ENCODE measurements at regions not wholly inside any gene's neighbourhood (a gene's known extent, or its start where the extent isn't known, plus 50 kb on each side); places are given as distances from the start of the nearest gene placed in this dataset.

- no peak for ATAC-seq
- peak; percentile 37 for DNase-seq
- TF ChIP-seq EZH2 (IDR thresholded peaks at IDR 0.05; ENCODE audit: low read length, unreplicated experiment) (no peak), CTCF (conservative IDR thresholded peaks at IDR 0.05; ENCODE audit: low read depth, low read length) (no peak), EZH2phosphoT487 (IDR thresholded peaks at IDR 0.05; ENCODE audit: borderline replicate concordance, low read length) (no peak)
- Histone ChIP-seq H3K79me2 (ENCODE audit: low read length) (no peaks in the 10 kb centered on the region), H3K9ac (ENCODE audit: low read length) (no peak overlapping the region), H3K36me3 (ENCODE audit: low read depth, low read length) (no peaks in the 10 kb centered on the region), H3K4me3 (ENCODE audit: low read length) (no peak overlapping the region), H3K27me3 (ENCODE audit: low read length) (no peaks in the 10 kb centered on the region), H4K20me1 (ENCODE audit: low read length) (no peaks in the 10 kb centered on the region), H2AFZ (ENCODE audit: low read length) (no peak overlapping the region), H3K27ac (ENCODE audit: low read length) (no peak overlapping the region), H3K4me1 (ENCODE audit: insufficient read depth, low read length) (peaks cover 14% of the 10 kb centered on the region), H3K9me2 (replicated peaks; ENCODE audit: low read length) (no peaks in the 10 kb centered on the region), H3F3A (ENCODE audit: low read length, unreplicated experiment) (no peaks in the 10 kb centered on the region), H3K4me2 (ENCODE audit: low read length) (no peak overlapping the region), H3K9me3 (ENCODE audit: low read length) (no peaks in the 10 kb centered on the region)
- no TSS peak for BruUV-seq (replicated peaks)
- CTCF ChIA-PET: no interaction called here
- intact Hi-C loops (cut with micrococcal nuclease): no loop called here
- POLR2A ChIA-PET (ENCODE audit: unreplicated experiment): no interaction called here
Measured at GRCh38 chr1:239722035-239722434, 335.7 kb downstream of the CHRM3 start.

GRCh38 chr1:239723776-239724367, 337.5 kb downstream of the CHRM3 start:
- Histone ChIP-seq H3K27me3 (ENCODE audit: low read length) (no peaks in the 10 kb centered on the region), H3K36me3 (ENCODE audit: low read depth, low read length) (no peaks in the 10 kb centered on the region), H3K4me2 (ENCODE audit: low read length) (no peak overlapping the region), H3K9me3 (ENCODE audit: low read length) (no peaks in the 10 kb centered on the region), H3K4me3 (ENCODE audit: low read length) (no peak overlapping the region), H3K9me2 (replicated peaks; ENCODE audit: low read length) (no peaks in the 10 kb centered on the region), H3K79me2 (ENCODE audit: low read length) (no peaks in the 10 kb centered on the region), H3K27ac (ENCODE audit: low read length) (no peak overlapping the region), H3K4me1 (ENCODE audit: insufficient read depth, low read length) (no peaks in the 10 kb centered on the region), H2AFZ (ENCODE audit: low read length) (no peak overlapping the region), H3K9ac (ENCODE audit: low read length) (no peak overlapping the region), H4K20me1 (ENCODE audit: low read length) (no peaks in the 10 kb centered on the region), H3F3A (ENCODE audit: low read length, unreplicated experiment) (no peaks in the 10 kb centered on the region)
- ChIA-PET CTCF (no interaction called here), POLR2A (ENCODE audit: unreplicated experiment) (no interaction called here)
- intact Hi-C loops (cut with micrococcal nuclease): loop anchor here (2.0 kb wide), 1 partner anchor 41 kb away; no protein-coding TSS in a partner anchor
- TF ChIP-seq EZH2 (IDR thresholded peaks at IDR 0.05; ENCODE audit: low read length, unreplicated experiment) (no peak), EZH2phosphoT487 (IDR thresholded peaks at IDR 0.05; ENCODE audit: borderline replicate concordance, low read length) (no peak), CTCF (conservative IDR thresholded peaks at IDR 0.05; ENCODE audit: low read depth, low read length) (no peak)
- peak; percentile 38 for DNase-seq
- BruUV-seq (replicated peaks): no TSS peak
- peak; percentile 78 for ATAC-seq

GRCh38 chr1:239725371-239725770, 339.0 kb downstream of the CHRM3 start:
- ATAC-seq (peak; percentile 57), DNase-seq (peak; percentile 18)
- no peaks in the 10 kb centered on the region for H3K27me3 ChIP-seq (ENCODE audit: low read length)
- H3K9me2 ChIP-seq (replicated peaks; ENCODE audit: low read length): no peaks in the 10 kb centered on the region
- CTCF ChIA-PET: no interaction called here
- no peaks in the 10 kb centered on the region for H3K79me2 ChIP-seq (ENCODE audit: low read length)
- no peaks in the 10 kb centered on the region for H3K36me3 ChIP-seq (ENCODE audit: low read depth, low read length)
- no peak overlapping the region for H3K4me2 ChIP-seq (ENCODE audit: low read length)
- H2AFZ ChIP-seq (ENCODE audit: low read length): no peak overlapping the region
- POLR2A ChIA-PET (ENCODE audit: unreplicated experiment): interaction anchor here (0.7 kb wide), 1 partner anchor 91 kb away, joined by 3 read pairs; no protein-coding TSS in a partner anchor
- intact Hi-C loops (cut with micrococcal nuclease): loop anchor here (2.0 kb wide), 1 partner anchor 43 kb away; no protein-coding TSS in a partner anchor
- H3K9ac ChIP-seq (ENCODE audit: low read length): no peak overlapping the region
- H3K4me1 ChIP-seq (ENCODE audit: insufficient read depth, low read length): no peaks in the 10 kb centered on the region
- no peaks in the 10 kb centered on the region for H4K20me1 ChIP-seq (ENCODE audit: low read length)
- no peak overlapping the region for H3K27ac ChIP-seq (ENCODE audit: low read length)
- no TSS peak for BruUV-seq (replicated peaks)
- no peaks in the 10 kb centered on the region for H3F3A ChIP-seq (ENCODE audit: low read length, unreplicated experiment)
- H3K4me3 ChIP-seq (ENCODE audit: low read length): no peak overlapping the region
- H3K9me3 ChIP-seq (ENCODE audit: low read length): no peaks in the 10 kb centered on the region
- no peak for TF ChIP-seq CTCF (conservative IDR thresholded peaks at IDR 0.05; ENCODE audit: low read depth, low read length)
- no peak for TF ChIP-seq EZH2phosphoT487 (IDR thresholded peaks at IDR 0.05; ENCODE audit: borderline replicate concordance, low read length)
- TF ChIP-seq EZH2 (IDR thresholded peaks at IDR 0.05; ENCODE audit: low read length, unreplicated experiment): no peak

Measured in PC-3 (cell line).